Right ventricle myocardium superior (tissue), 1 donor: ENCODE measurements at regions not wholly inside any gene's neighbourhood (a gene's known extent, or its start where the extent isn't known, plus 50 kb on each side); places are given as distances from the start of the nearest gene placed in this dataset.
"Not testable (repeated sequence)": the region's sequence is repeated elsewhere in the genome, so short reads cannot be mapped to it uniquely, and the experiment has no call there.

Experiments used
- ATAC-seq: fragments of 200-7000 bp; cut with Tn5 transposase; one replicate; pipeline ENCODE4 v1.9.1; 2020; ENCODE audit warnings: mild to moderate bottlenecking; ENCODE audit not compliant: poor library complexity
- DNase-seq: peaks from one replicate; pipeline ENCODE4 v3.0.0-alpha.2; 2020
- intact Hi-C: fragments of 100-400 bp; cut with DNase I; formaldehyde crosslinking; loops from one replicate; pipeline ENCODE4 v1.11.2; 2022
- donor health status: DM: no; HTN: yes; CAD: no; lungs with severe emphysema.

GRCh38 chr21:38915546-38915945 is 109.8 kb downstream of the ETS2 start:
- DNase-seq (no peak), ATAC-seq (no peak)
- intact Hi-C loops: no loop called here

GRCh38 chr21:38914528-38915293 is 109.0 kb downstream of the ETS2 start:
- ATAC-seq (no peak), DNase-seq (no peak)

GRCh38 chr21:38913893-38914527 is 108.3 kb downstream of the ETS2 start:
- no peak for DNase-seq
- ATAC-seq: no peak
- intact Hi-C loops: loop anchor here (5.0 kb wide), 1 partner anchor 92 kb away; no protein-coding TSS in a partner anchor

More at GRCh38 chr21:38914528-38915293, 109.0 kb downstream of the ETS2 start:
- intact Hi-C loops: loop anchor here (5.0 kb wide), 1 partner anchor 92 kb away; no protein-coding TSS in a partner anchor

- peak; percentile 75 for DNase-seq
- ATAC-seq: peak; percentile 76
- intact Hi-C loops: loop anchor here (5.0 kb wide), 1 partner anchor 91 kb away; no protein-coding TSS in a partner anchor
Measured at GRCh38 chr21:38913120-38913892, 107.6 kb downstream of the ETS2 start.

GRCh38 chr21:38912789-38913119 is 107.0 kb downstream of the ETS2 start:
- ATAC-seq (no peak), DNase-seq (no peak)
- intact Hi-C loops: loop anchor here (5.0 kb wide), 1 partner anchor 90 kb away; no protein-coding TSS in a partner anchor

GRCh38 chr21:38912102-38912629 is 106.4 kb downstream of the ETS2 start:
- ATAC-seq (no peak), DNase-seq (no peak)
- intact Hi-C loops: loop anchor here (5.0 kb wide), 1 partner anchor 90 kb away; no protein-coding TSS in a partner anchor

GRCh38 chr21:38911484-38912101 is 105.9 kb downstream of the ETS2 start:
- intact Hi-C loops: loop anchor here (5.0 kb wide), 1 partner anchor 89 kb away; no protein-coding TSS in a partner anchor
- no peak for DNase-seq
- ATAC-seq: no peak

- DNase-seq (no peak), ATAC-seq (no peak)
- intact Hi-C loops: loop anchor here (5.0 kb wide), 1 partner anchor 88 kb away; no protein-coding TSS in a partner anchor
Measured at GRCh38 chr21:38910390-38911067, 104.8 kb downstream of the ETS2 start.

- DNase-seq (no peak), ATAC-seq (no peak)
- intact Hi-C loops: loop anchor here (5.0 kb wide), 2 partner anchors 88 to 92 kb away; no protein-coding TSS in a partner anchor
Measured at GRCh38 chr21:38909929-38910328, 104.2 kb downstream of the ETS2 start.

GRCh38 chr21:38909109-38909508 is 103.4 kb downstream of the ETS2 start:
- intact Hi-C loops: loop anchor here (5.0 kb wide), 1 partner anchor 93 kb away; no protein-coding TSS in a partner anchor
- no peak for ATAC-seq
- no peak for DNase-seq

- ATAC-seq (no peak), DNase-seq (no peak)
- intact Hi-C loops: loop anchor here (5.0 kb wide), 1 partner anchor 94 kb away; no protein-coding TSS in a partner anchor
Measured at GRCh38 chr21:38908537-38908936, 102.8 kb downstream of the ETS2 start.

- DNase-seq (no peak), ATAC-seq (no peak)
- intact Hi-C loops: loop anchor here (5.0 kb wide), 1 partner anchor 97 kb away; no protein-coding TSS in a partner anchor
Measured at GRCh38 chr21:38905752-38906151, 100.0 kb downstream of the ETS2 start.

- intact Hi-C loops: loop anchor here (5.0 kb wide), 1 partner anchor 97 kb away; no protein-coding TSS in a partner anchor
- ATAC-seq (no peak), DNase-seq (no peak)
Measured at GRCh38 chr21:38905328-38905727, 99.6 kb downstream of the ETS2 start.

- ATAC-seq (peak; percentile 8), DNase-seq (peak; percentile 55)
- intact Hi-C loops: no loop called here
Measured at GRCh38 chr21:38903690-38904139, 98.0 kb downstream of the ETS2 start.

- intact Hi-C loops: no loop called here
- ATAC-seq (no peak), DNase-seq (no peak)
Measured at GRCh38 chr21:38902608-38903445, 97.1 kb downstream of the ETS2 start.

GRCh38 chr21:38900499-38900898 is 94.8 kb downstream of the ETS2 start:
- no peak for DNase-seq
- no peak for ATAC-seq
- intact Hi-C loops: no loop called here

- ATAC-seq, DNase-seq, intact Hi-C loops: not testable (repeated sequence)
Measured at GRCh38 chr21:38899985-38900384, 94.3 kb downstream of the ETS2 start.
